ENCODE measurements at regions not wholly inside any gene's neighbourhood (a gene's known extent, or its start where the extent isn't known, plus 50 kb on each side); places are given as distances from the start of the nearest gene placed in this dataset.

- Histone ChIP-seq H3K4me1 (ENCODE audit: control insufficient read depth in 1 of 2, insufficient read depth in 2 of 2, low read length in 2 of 2) (no peaks in the 10 kb centered on the region), H3K4me3 (ENCODE audit: low read depth in 1 of 2, low read length in 2 of 2) (no peak overlapping the region), H3K27me3 (ENCODE audit: control insufficient read depth in 1 of 2, insufficient read depth in 2 of 2, low read length in 2 of 2) (no peaks in the 10 kb centered on the region), H3K27ac (ENCODE audit: low read depth, low read length) (no peak overlapping the region), H3K36me3 (ENCODE audit: control insufficient read depth in 1 of 2, insufficient read depth in 2 of 2, low read length in 2 of 2) (no peaks in the 10 kb centered on the region), H3K9me3 (ENCODE audit: control insufficient read depth in 1 of 2, low read length in 2 of 2) (no peaks in the 10 kb centered on the region), H3K9ac (ENCODE audit: low read depth in 1 of 2, low read length in 2 of 2) (no peak overlapping the region)
Measured at GRCh38 chr6:4677011-4677750, 99.0 kb upstream of the CDYL start.

- Histone ChIP-seq H3K9me3 (ENCODE audit: control insufficient read depth in 1 of 2, low read length in 2 of 2) (no peaks in the 10 kb centered on the region), H3K36me3 (ENCODE audit: control insufficient read depth in 1 of 2, insufficient read depth in 2 of 2, low read length in 2 of 2) (no peaks in the 10 kb centered on the region), H3K4me3 (ENCODE audit: low read depth in 1 of 2, low read length in 2 of 2) (no peak overlapping the region)
Measured at GRCh38 chr6:4676016-4676415, 100.2 kb upstream of the CDYL start.

GRCh38 chr6:4675121-4675520 lies 101.1 kb upstream of the CDYL start:
- H3K9me3 ChIP-seq (ENCODE audit: control insufficient read depth in 1 of 2, low read length in 2 of 2): no peaks in the 10 kb centered on the region
- no peaks in the 10 kb centered on the region for H3K36me3 ChIP-seq (ENCODE audit: control insufficient read depth in 1 of 2, insufficient read depth in 2 of 2, low read length in 2 of 2)
- H3K27me3 ChIP-seq (ENCODE audit: control insufficient read depth in 1 of 2, insufficient read depth in 2 of 2, low read length in 2 of 2): no peaks in the 10 kb centered on the region
- H3K4me1 ChIP-seq (ENCODE audit: control insufficient read depth in 1 of 2, insufficient read depth in 2 of 2, low read length in 2 of 2): no peaks in the 10 kb centered on the region
- no peak overlapping the region for H3K27ac ChIP-seq (ENCODE audit: low read depth, low read length)
- H3K4me3 ChIP-seq (ENCODE audit: low read depth in 1 of 2, low read length in 2 of 2): no peak overlapping the region
- H3K9ac ChIP-seq (ENCODE audit: low read depth in 1 of 2, low read length in 2 of 2): no peak overlapping the region

More at GRCh38 chr6:4676016-4676415, 100.2 kb upstream of the CDYL start:
- H3K4me1 ChIP-seq (ENCODE audit: control insufficient read depth in 1 of 2, insufficient read depth in 2 of 2, low read length in 2 of 2): no peaks in the 10 kb centered on the region
- no peak overlapping the region for H3K27ac ChIP-seq (ENCODE audit: low read depth, low read length)
- no peaks in the 10 kb centered on the region for H3K27me3 ChIP-seq (ENCODE audit: control insufficient read depth in 1 of 2, insufficient read depth in 2 of 2, low read length in 2 of 2)
- H3K9ac ChIP-seq (ENCODE audit: low read depth in 1 of 2, low read length in 2 of 2): no peak overlapping the region

- Histone ChIP-seq H3K27ac (ENCODE audit: low read depth, low read length) (no peak overlapping the region), H3K4me3 (ENCODE audit: low read depth in 1 of 2, low read length in 2 of 2) (no peak overlapping the region), H3K36me3 (ENCODE audit: control insufficient read depth in 1 of 2, insufficient read depth in 2 of 2, low read length in 2 of 2) (no peaks in the 10 kb centered on the region), H3K4me1 (ENCODE audit: control insufficient read depth in 1 of 2, insufficient read depth in 2 of 2, low read length in 2 of 2) (no peaks in the 10 kb centered on the region), H3K9ac (ENCODE audit: low read depth in 1 of 2, low read length in 2 of 2) (no peak overlapping the region), H3K27me3 (ENCODE audit: control insufficient read depth in 1 of 2, insufficient read depth in 2 of 2, low read length in 2 of 2) (no peaks in the 10 kb centered on the region), H3K9me3 (ENCODE audit: control insufficient read depth in 1 of 2, low read length in 2 of 2) (no peaks in the 10 kb centered on the region)
Measured at GRCh38 chr6:4673861-4674260, 102.3 kb upstream of the CDYL start.

GRCh38 chr6:4672772-4673171 lies 103.4 kb upstream of the CDYL start:
- H3K27ac ChIP-seq (ENCODE audit: low read depth, low read length): no peak overlapping the region
- no peak overlapping the region for H3K9ac ChIP-seq (ENCODE audit: low read depth in 1 of 2, low read length in 2 of 2)
- no peaks in the 10 kb centered on the region for H3K36me3 ChIP-seq (ENCODE audit: control insufficient read depth in 1 of 2, insufficient read depth in 2 of 2, low read length in 2 of 2)
- no peaks in the 10 kb centered on the region for H3K9me3 ChIP-seq (ENCODE audit: control insufficient read depth in 1 of 2, low read length in 2 of 2)
- no peak overlapping the region for H3K4me3 ChIP-seq (ENCODE audit: low read depth in 1 of 2, low read length in 2 of 2)
- no peaks in the 10 kb centered on the region for H3K27me3 ChIP-seq (ENCODE audit: control insufficient read depth in 1 of 2, insufficient read depth in 2 of 2, low read length in 2 of 2)
- H3K4me1 ChIP-seq (ENCODE audit: control insufficient read depth in 1 of 2, insufficient read depth in 2 of 2, low read length in 2 of 2): no peaks in the 10 kb centered on the region

GRCh38 chr6:4671587-4672115 lies 104.6 kb upstream of the CDYL start:
- H3K36me3 ChIP-seq (ENCODE audit: control insufficient read depth in 1 of 2, insufficient read depth in 2 of 2, low read length in 2 of 2): no peaks in the 10 kb centered on the region
- no peaks in the 10 kb centered on the region for H3K27me3 ChIP-seq (ENCODE audit: control insufficient read depth in 1 of 2, insufficient read depth in 2 of 2, low read length in 2 of 2)
- H3K4me1 ChIP-seq (ENCODE audit: control insufficient read depth in 1 of 2, insufficient read depth in 2 of 2, low read length in 2 of 2): no peaks in the 10 kb centered on the region
- no peaks in the 10 kb centered on the region for H3K9me3 ChIP-seq (ENCODE audit: control insufficient read depth in 1 of 2, low read length in 2 of 2)
- H3K4me3 ChIP-seq (ENCODE audit: low read depth in 1 of 2, low read length in 2 of 2): no peak overlapping the region
- no peak overlapping the region for H3K9ac ChIP-seq (ENCODE audit: low read depth in 1 of 2, low read length in 2 of 2)
- H3K27ac ChIP-seq (ENCODE audit: low read depth, low read length): no peak overlapping the region

- Histone ChIP-seq H3K27ac (ENCODE audit: low read depth, low read length) (no peak overlapping the region), H3K9me3 (ENCODE audit: control insufficient read depth in 1 of 2, low read length in 2 of 2) (no peaks in the 10 kb centered on the region), H3K4me3 (ENCODE audit: low read depth in 1 of 2, low read length in 2 of 2) (no peak overlapping the region), H3K4me1 (ENCODE audit: control insufficient read depth in 1 of 2, insufficient read depth in 2 of 2, low read length in 2 of 2) (no peaks in the 10 kb centered on the region), H3K36me3 (ENCODE audit: control insufficient read depth in 1 of 2, insufficient read depth in 2 of 2, low read length in 2 of 2) (no peaks in the 10 kb centered on the region), H3K9ac (ENCODE audit: low read depth in 1 of 2, low read length in 2 of 2) (no peak overlapping the region), H3K27me3 (ENCODE audit: control insufficient read depth in 1 of 2, insufficient read depth in 2 of 2, low read length in 2 of 2) (no peaks in the 10 kb centered on the region)
Measured at GRCh38 chr6:4670824-4671409, 105.3 kb upstream of the CDYL start.

- Histone ChIP-seq H3K4me3 (ENCODE audit: low read depth in 1 of 2, low read length in 2 of 2) (no peak overlapping the region), H3K27me3 (ENCODE audit: control insufficient read depth in 1 of 2, insufficient read depth in 2 of 2, low read length in 2 of 2) (no peaks in the 10 kb centered on the region), H3K9me3 (ENCODE audit: control insufficient read depth in 1 of 2, low read length in 2 of 2) (no peaks in the 10 kb centered on the region), H3K27ac (ENCODE audit: low read depth, low read length) (no peak overlapping the region), H3K9ac (ENCODE audit: low read depth in 1 of 2, low read length in 2 of 2) (no peak overlapping the region), H3K36me3 (ENCODE audit: control insufficient read depth in 1 of 2, insufficient read depth in 2 of 2, low read length in 2 of 2) (no peaks in the 10 kb centered on the region), H3K4me1 (ENCODE audit: control insufficient read depth in 1 of 2, insufficient read depth in 2 of 2, low read length in 2 of 2) (no peaks in the 10 kb centered on the region)
Measured at GRCh38 chr6:4670290-4670689, 105.9 kb upstream of the CDYL start.

- H3K4me1 ChIP-seq (ENCODE audit: control insufficient read depth in 1 of 2, insufficient read depth in 2 of 2, low read length in 2 of 2): no peaks in the 10 kb centered on the region
- H3K9ac ChIP-seq (ENCODE audit: low read depth in 1 of 2, low read length in 2 of 2): no peak overlapping the region
- H3K9me3 ChIP-seq (ENCODE audit: control insufficient read depth in 1 of 2, low read length in 2 of 2): no peaks in the 10 kb centered on the region
- no peaks in the 10 kb centered on the region for H3K27me3 ChIP-seq (ENCODE audit: control insufficient read depth in 1 of 2, insufficient read depth in 2 of 2, low read length in 2 of 2)
- H3K27ac ChIP-seq (ENCODE audit: low read depth, low read length): no peak overlapping the region
- H3K4me3 ChIP-seq (ENCODE audit: low read depth in 1 of 2, low read length in 2 of 2): no peak overlapping the region
- H3K36me3 ChIP-seq (ENCODE audit: control insufficient read depth in 1 of 2, insufficient read depth in 2 of 2, low read length in 2 of 2): no peaks in the 10 kb centered on the region
Measured at GRCh38 chr6:4668271-4669179, 107.7 kb upstream of the CDYL start.

GRCh38 chr6:4667591-4667990 lies 108.6 kb upstream of the CDYL start:
- no peaks in the 10 kb centered on the region for H3K36me3 ChIP-seq (ENCODE audit: control insufficient read depth in 1 of 2, insufficient read depth in 2 of 2, low read length in 2 of 2)
- no peaks in the 10 kb centered on the region for H3K27me3 ChIP-seq (ENCODE audit: control insufficient read depth in 1 of 2, insufficient read depth in 2 of 2, low read length in 2 of 2)
- no peaks in the 10 kb centered on the region for H3K9me3 ChIP-seq (ENCODE audit: control insufficient read depth in 1 of 2, low read length in 2 of 2)
- no peak overlapping the region for H3K4me3 ChIP-seq (ENCODE audit: low read depth in 1 of 2, low read length in 2 of 2)
- H3K9ac ChIP-seq (ENCODE audit: low read depth in 1 of 2, low read length in 2 of 2): no peak overlapping the region
- H3K4me1 ChIP-seq (ENCODE audit: control insufficient read depth in 1 of 2, insufficient read depth in 2 of 2, low read length in 2 of 2): no peaks in the 10 kb centered on the region
- no peak overlapping the region for H3K27ac ChIP-seq (ENCODE audit: low read depth, low read length)

All from duodenal mucosa (tissue), 2 donors.